Neural progenitor cell (in vitro differentiated cells): ENCODE measurements at regions not wholly inside any gene's neighbourhood (a gene's known extent, or its start where the extent isn't known, plus 50 kb on each side); places are given as distances from the start of the nearest gene placed in this dataset.

Experiments used
- DNase-seq: peaks from one replicate; pipeline ENCODE4 v3.0.0-alpha.2; 2016; ENCODE audit warnings: low spot score
- H2AFZ ChIP-seq: fragments of 200-600 bp; sonication (generic); replicated peaks from 2 replicates; pipeline ENCODE4 v1.6.1; 2016; ENCODE audit warnings: antibody characterized with exemption
- H3F3A ChIP-seq: fragments of 200-600 bp; sonication (generic); 2 replicates; pipeline ENCODE4 v1.6.1; 2016; ENCODE audit warnings: antibody characterized with exemption, low read depth
- H3K27ac ChIP-seq: fragments of 200-600 bp; sonication (generic); 2 replicates; pipeline ENCODE4 v1.5.1; 2016; ENCODE audit warnings: mild to moderate bottlenecking
- H3K27me3 ChIP-seq: fragments of 200-600 bp; sonication (generic); 2 replicates; pipeline ENCODE4 v1.6.1; 2016; ENCODE audit warnings: mild to moderate bottlenecking, moderate library complexity
- H3K36me3 ChIP-seq: fragments of 200-600 bp; sonication (generic); 2 replicates; pipeline ENCODE4 v1.5.1; 2016
- H3K4me1 ChIP-seq: fragments of 200-600 bp; sonication (generic); 2 replicates; pipeline ENCODE4 v1.6.1; 2016; ENCODE audit warnings: mixed run types
- H3K4me2 ChIP-seq: fragments of 200-600 bp; sonication (generic); 2 replicates; pipeline ENCODE4 v1.6.1; 2016
- H3K4me3 ChIP-seq: fragments of 200-600 bp; sonication (generic); 2 replicates; pipeline ENCODE4 v1.5.1; 2016
- H3K79me2 ChIP-seq: fragments of 200-600 bp; sonication (generic); 2 replicates; pipeline ENCODE4 v1.6.1; 2016; ENCODE audit warnings: low read depth
- H3K9ac ChIP-seq: fragments of 200-600 bp; sonication (generic); 2 replicates; pipeline ENCODE4 v1.6.1; 2016
- H3K9me3 ChIP-seq: fragments of 200-600 bp; sonication (generic); 2 replicates; pipeline ENCODE4 v1.5.1; 2016; ENCODE audit warnings: low read depth
- H4K20me1 ChIP-seq: fragments of 200-600 bp; sonication (generic); 2 replicates; pipeline ENCODE4 v1.6.1; 2016; ENCODE audit warnings: low read depth
- H3K27ac Mint-ChIP-seq: 3 replicates; pipeline ENCODE4 v1.8.0; 2021; ENCODE audit warnings: mixed read lengths
- H3K27me3 Mint-ChIP-seq: 2 replicates; pipeline ENCODE4 v1.8.0; 2022; ENCODE audit warnings: low read depth, mild to moderate bottlenecking, inconsistent platforms, moderate library complexity, mixed read lengths; ENCODE audit not compliant: insufficient read depth
- H3K36me3 Mint-ChIP-seq: 3 replicates; pipeline ENCODE4 v1.8.0; 2021; ENCODE audit warnings: mixed read lengths
- H3K4me1 Mint-ChIP-seq: 3 replicates; pipeline ENCODE4 v1.8.0; 2021; ENCODE audit warnings: mixed read lengths
- H3K4me3 Mint-ChIP-seq: 3 replicates; pipeline ENCODE4 v1.8.0; 2021; ENCODE audit warnings: mild to moderate bottlenecking, moderate library complexity, mixed read lengths
- H3K9me3 Mint-ChIP-seq: 3 replicates; pipeline ENCODE4 v1.8.0; 2020; ENCODE audit warnings: mixed read lengths
- EZH2 ChIP-seq: fragments of 200-600 bp; sonication (generic); IDR thresholded peaks from 2 replicates; pipeline ENCODE4 v1.6.1; 2017; ENCODE audit warnings: antibody characterized with exemption, mild to moderate bottlenecking, moderate library complexity
- EZH2phosphoT487 ChIP-seq: fragments of 200-600 bp; sonication (generic); IDR thresholded peaks from 2 replicates; pipeline ENCODE4 v1.6.1; 2017; ENCODE audit warnings: antibody characterized with exemption
- TF ChIP-seq, protein P1 (sequence below): fragments of 200-600 bp; sonication (generic); IDR thresholded peaks from 2 replicates; pipeline ENCODE4 v1.5.1; 2017; ENCODE audit warnings: antibody characterized with exemption, mild to moderate bottlenecking

DNA sequence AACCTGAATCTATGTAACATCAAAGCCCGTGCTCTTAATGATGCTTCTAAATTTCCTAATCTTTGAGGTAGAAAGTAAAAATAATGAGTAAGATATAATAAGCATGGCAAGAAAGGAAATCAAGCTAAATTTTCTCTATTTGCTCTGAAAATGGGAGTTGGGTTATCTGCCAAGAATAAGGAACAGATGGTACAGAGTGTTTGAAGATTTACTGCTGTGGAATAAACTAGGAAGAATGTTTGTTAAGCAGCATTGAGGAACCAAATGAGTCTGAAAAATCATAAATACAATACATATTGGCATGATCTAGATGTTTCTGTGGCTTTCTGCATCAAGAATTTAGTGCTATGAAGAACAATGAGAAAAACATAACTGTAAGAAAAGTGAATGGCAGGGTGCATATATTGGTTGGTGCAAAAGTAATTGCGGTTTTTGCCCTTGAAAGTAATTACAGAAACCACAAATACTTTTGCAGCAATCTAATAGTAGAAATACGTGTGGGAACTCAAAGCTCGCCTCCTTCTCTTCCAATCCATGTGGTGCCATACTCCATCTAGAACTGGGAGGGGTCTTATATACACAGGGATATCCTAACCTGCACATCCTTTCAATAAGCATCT lies 87.6 kb downstream of the SUCNR1 start:
- TF ChIP-seq, protein P1, sequence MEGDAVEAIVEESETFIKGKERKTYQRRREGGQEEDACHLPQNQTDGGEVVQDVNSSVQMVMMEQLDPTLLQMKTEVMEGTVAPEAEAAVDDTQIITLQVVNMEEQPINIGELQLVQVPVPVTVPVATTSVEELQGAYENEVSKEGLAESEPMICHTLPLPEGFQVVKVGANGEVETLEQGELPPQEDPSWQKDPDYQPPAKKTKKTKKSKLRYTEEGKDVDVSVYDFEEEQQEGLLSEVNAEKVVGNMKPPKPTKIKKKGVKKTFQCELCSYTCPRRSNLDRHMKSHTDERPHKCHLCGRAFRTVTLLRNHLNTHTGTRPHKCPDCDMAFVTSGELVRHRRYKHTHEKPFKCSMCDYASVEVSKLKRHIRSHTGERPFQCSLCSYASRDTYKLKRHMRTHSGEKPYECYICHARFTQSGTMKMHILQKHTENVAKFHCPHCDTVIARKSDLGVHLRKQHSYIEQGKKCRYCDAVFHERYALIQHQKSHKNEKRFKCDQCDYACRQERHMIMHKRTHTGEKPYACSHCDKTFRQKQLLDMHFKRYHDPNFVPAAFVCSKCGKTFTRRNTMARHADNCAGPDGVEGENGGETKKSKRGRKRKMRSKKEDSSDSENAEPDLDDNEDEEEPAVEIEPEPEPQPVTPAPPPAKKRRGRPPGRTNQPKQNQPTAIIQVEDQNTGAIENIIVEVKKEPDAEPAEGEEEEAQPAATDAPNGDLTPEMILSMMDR = no peak
- TF ChIP-seq EZH2 (no peak), EZH2phosphoT487 (no peak)
- H3K4me1 Mint-ChIP-seq = no peaks in the 10 kb centered on the region
- H3K27me3 ChIP-seq = no peaks in the 10 kb centered on the region
- DNase-seq = no peak
- no peak overlapping the region for H2AFZ ChIP-seq
- no peaks in the 10 kb centered on the region for H3K9me3 ChIP-seq
- no peaks in the 10 kb centered on the region for H3K36me3 Mint-ChIP-seq
- H3K4me2 ChIP-seq = no peak overlapping the region
- H3K27me3 Mint-ChIP-seq = peaks cover 2% of the 10 kb centered on the region
- H3K4me3 Mint-ChIP-seq = no peak overlapping the region
- H4K20me1 ChIP-seq = no peaks in the 10 kb centered on the region
- no peak overlapping the region for H3K4me3 ChIP-seq
- peaks cover 2% of the 10 kb centered on the region for H3K9me3 Mint-ChIP-seq
- H3K79me2 ChIP-seq = no peaks in the 10 kb centered on the region
- H3K36me3 ChIP-seq = no peaks in the 10 kb centered on the region
- H3K9ac ChIP-seq = no peak overlapping the region
- no peak overlapping the region for H3K27ac ChIP-seq
- no peak overlapping the region for H3K27ac Mint-ChIP-seq
- no peaks in the 10 kb centered on the region for H3F3A ChIP-seq
- no peaks in the 10 kb centered on the region for H3K4me1 ChIP-seq

DNA sequence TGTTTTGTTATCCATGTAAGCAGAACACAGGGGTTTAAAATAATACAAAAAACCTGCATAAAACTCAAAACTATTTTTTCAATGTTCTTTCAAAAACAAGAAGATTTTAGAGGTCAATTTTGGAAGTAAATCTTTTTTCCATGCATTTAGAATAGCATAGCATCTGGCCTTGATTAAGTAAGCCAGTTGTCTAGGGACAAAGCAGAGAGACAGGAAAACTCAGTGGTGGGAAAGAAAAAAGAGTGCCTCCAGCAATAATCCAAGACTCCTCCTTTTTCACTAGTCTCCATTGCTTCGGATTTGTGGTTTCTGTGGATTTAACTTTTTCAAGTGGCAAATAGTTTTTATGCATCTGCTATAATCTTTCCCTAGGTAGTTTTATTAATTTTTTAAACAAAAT lies 88.9 kb downstream of the SUCNR1 start:
- Mint-ChIP-seq H3K4me1 (no peaks in the 10 kb centered on the region), H3K36me3 (no peaks in the 10 kb centered on the region), H3K4me3 (no peak overlapping the region), H3K27me3 (peaks cover 2% of the 10 kb centered on the region), H3K27ac (no peak overlapping the region), H3K9me3 (peaks cover 2% of the 10 kb centered on the region)
- no peak overlapping the region for H3K9ac ChIP-seq
- H3K4me1 ChIP-seq = no peaks in the 10 kb centered on the region
- no peak for DNase-seq
- TF ChIP-seq, protein P1 = no peak
- no peak for TF ChIP-seq EZH2phosphoT487
- no peak for TF ChIP-seq EZH2
- H3F3A ChIP-seq = no peaks in the 10 kb centered on the region
- no peak overlapping the region for H3K4me3 ChIP-seq
- H3K27me3 ChIP-seq = no peaks in the 10 kb centered on the region
- H3K4me2 ChIP-seq = no peak overlapping the region
- H3K27ac ChIP-seq = no peak overlapping the region
- H3K36me3 ChIP-seq = no peaks in the 10 kb centered on the region
- no peak overlapping the region for H2AFZ ChIP-seq
- no peaks in the 10 kb centered on the region for H3K79me2 ChIP-seq
- no peaks in the 10 kb centered on the region for H3K9me3 ChIP-seq
- no peaks in the 10 kb centered on the region for H4K20me1 ChIP-seq

DNA sequence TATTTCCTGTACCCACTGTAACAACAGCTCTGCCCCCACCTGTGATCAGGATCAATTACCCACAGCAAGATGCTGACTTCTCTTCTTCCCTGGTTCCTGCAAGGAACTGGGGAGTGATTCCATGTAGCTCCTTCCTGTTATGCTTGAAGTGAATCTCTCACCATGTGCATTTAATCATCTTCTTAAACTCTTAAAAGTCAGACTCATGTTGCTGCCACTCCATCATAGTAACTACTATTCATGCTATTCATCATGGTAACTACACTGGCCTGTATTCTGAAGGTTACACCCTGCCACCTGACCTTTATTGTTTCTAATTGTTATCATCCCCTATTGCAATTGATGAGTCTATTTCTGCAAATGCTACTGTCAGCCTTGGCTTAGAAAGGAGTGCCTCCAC lies 89.5 kb downstream of the SUCNR1 start:
- H3K4me2 ChIP-seq = no peak overlapping the region

More for the DNA sequence above, 89.5 kb downstream of the SUCNR1 start:
- no peak overlapping the region for H3K9ac ChIP-seq
- peaks cover 2% of the 10 kb centered on the region for H3K27me3 Mint-ChIP-seq
- H3K4me3 ChIP-seq = no peak overlapping the region
- no peaks in the 10 kb centered on the region for H3K27me3 ChIP-seq
- H3K4me1 ChIP-seq = no peaks in the 10 kb centered on the region
- peaks cover 2% of the 10 kb centered on the region for H3K9me3 Mint-ChIP-seq
- no peak overlapping the region for H3K27ac Mint-ChIP-seq
- DNase-seq = no peak
- no peaks in the 10 kb centered on the region for H3K4me1 Mint-ChIP-seq
- H2AFZ ChIP-seq = no peak overlapping the region
- H3K4me3 Mint-ChIP-seq = no peak overlapping the region
- H3F3A ChIP-seq = no peaks in the 10 kb centered on the region
- no peaks in the 10 kb centered on the region for H3K36me3 Mint-ChIP-seq
- H3K27ac ChIP-seq = no peak overlapping the region
- no peaks in the 10 kb centered on the region for H3K79me2 ChIP-seq
- no peaks in the 10 kb centered on the region for H3K9me3 ChIP-seq
- H4K20me1 ChIP-seq = no peaks in the 10 kb centered on the region
- TF ChIP-seq, protein P1 = no peak
- TF ChIP-seq EZH2 (no peak), EZH2phosphoT487 (no peak)
- no peaks in the 10 kb centered on the region for H3K36me3 ChIP-seq
